ENCODE measurements at regions not wholly inside any gene's neighbourhood (a gene's known extent, or its start where the extent isn't known, plus 50 kb on each side); places are given as distances from the start of the nearest gene placed in this dataset.

GRCh38 chr11:33615751-33616150, 84.9 kb downstream of the C11orf91 start:
- DNase-seq (ENCODE audit: low read depth) = no peak

- DNase-seq (ENCODE audit: low read depth) = no peak
These were observed 87.2 kb downstream of the C11orf91 start for GRCh38 chr11:33613404-33613803.

GRCh38 chr11:33610903-33611302, 89.7 kb downstream of the C11orf91 start:
- no peak for DNase-seq (ENCODE audit: low read depth)

- DNase-seq (ENCODE audit: low read depth) = no peak
These were observed 92.2 kb downstream of the C11orf91 start for GRCh38 chr11:33608386-33608785.

GRCh38 chr11:33606762-33607161, 93.9 kb downstream of the C11orf91 start:
- DNase-seq (ENCODE audit: low read depth) = no peak

GRCh38 chr11:33605703-33606102, 94.9 kb downstream of the C11orf91 start:
- no peak for DNase-seq (ENCODE audit: low read depth)

- DNase-seq (ENCODE audit: low read depth) = no peak
These were observed 102.1 kb downstream of the C11orf91 start for GRCh38 chr11:33598426-33599069.

- no peak for DNase-seq (ENCODE audit: low read depth)
These were observed 106.4 kb downstream of the C11orf91 start for GRCh38 chr11:33594188-33594587.

- no peak for DNase-seq (ENCODE audit: low read depth)
These were observed 110.2 kb downstream of the C11orf91 start for GRCh38 chr11:33590441-33590840.

GRCh38 chr11:33588056-33588455, 112.6 kb downstream of the C11orf91 start:
- DNase-seq (ENCODE audit: low read depth) = no peak

- no peak for DNase-seq (ENCODE audit: low read depth)
These were observed 114.9 kb downstream of the C11orf91 start for GRCh38 chr11:33585586-33586209.

GRCh38 chr11:33582636-33583325, 117.8 kb downstream of the C11orf91 start:
- DNase-seq (ENCODE audit: low read depth) = no peak

- DNase-seq (ENCODE audit: low read depth) = no peak
These were observed 121.5 kb downstream of the C11orf91 start for GRCh38 chr11:33579101-33579500.

- DNase-seq (ENCODE audit: low read depth) = no peak
These were observed 123.4 kb downstream of the C11orf91 start for GRCh38 chr11:33577204-33577603.

- no peak for DNase-seq (ENCODE audit: low read depth)
These were observed 125.3 kb downstream of the C11orf91 start for GRCh38 chr11:33575311-33575710.

- DNase-seq (ENCODE audit: low read depth) = no peak
These were observed 126.3 kb downstream of the C11orf91 start for GRCh38 chr11:33574331-33574730.

- no peak for DNase-seq (ENCODE audit: low read depth)
These were observed 131.3 kb downstream of the C11orf91 start for GRCh38 chr11:33569333-33569732.

- no peak for DNase-seq (ENCODE audit: low read depth)
These were observed 133.6 kb downstream of the C11orf91 start for GRCh38 chr11:33567004-33567403.

GRCh38 chr11:33564856-33565453, 135.7 kb downstream of the C11orf91 start:
- no peak for DNase-seq (ENCODE audit: low read depth)

- no peak for DNase-seq (ENCODE audit: low read depth)
These were observed 139.9 kb downstream of the C11orf91 start for GRCh38 chr11:33560729-33561128.

GRCh38 chr11:33559567-33559966, 141.1 kb downstream of the C11orf91 start:
- no peak for DNase-seq (ENCODE audit: low read depth)

- no peak for DNase-seq (ENCODE audit: low read depth)
These were observed 142.5 kb downstream of the C11orf91 start for GRCh38 chr11:33558097-33558496.

GRCh38 chr11:33557201-33557600, 143.4 kb downstream of the C11orf91 start:
- no peak for DNase-seq (ENCODE audit: low read depth)
